IMR-90 (cell line): ENCODE measurements at regions not wholly inside any gene's neighbourhood (a gene's known extent, or its start where the extent isn't known, plus 50 kb on each side); places are given as distances from the start of the nearest gene placed in this dataset.

Source experiments
- ATAC-seq: fragments of 200-7000 bp; cut with Tn5 transposase; 2 replicates; pipeline ENCODE4 v1.9.1; 2020; ENCODE audit warnings: low read depth, mild to moderate bottlenecking, moderate library complexity
- BruUV-seq: library from RNA; stranded (reverse); fragments of 400-500 nt; replicated peaks from 2 replicates; lab custom pipeline; 2021; lab: Mats Ljungman, UMichigan
- CTCF ChIA-PET: fragments of 300-600 bp; formaldehyde crosslinking; extraction: SDS; loops from one replicate; lab custom pipeline; 2021; ENCODE audit warnings: antibody characterized with exemption; lab: Yijun Ruan, JAX
- POLR2A ChIA-PET: fragments of 300-600 bp; sonication (Branson Sonifier 250); formaldehyde crosslinking; loops from one replicate; lab custom pipeline; 2022; ENCODE audit warnings: antibody characterized with exemption; ENCODE audit not compliant: unreplicated experiment; lab: Charles Lee
- DNase-seq: peaks from one replicate; pipeline ENCODE4 v3.0.0; 2013
- H2AFZ ChIP-seq: replicated peaks from 2 replicates; pipeline ENCODE3; 2013; ENCODE audit warnings: low read length, mild to moderate bottlenecking; ENCODE audit not compliant: poor library complexity
- H2AK5ac ChIP-seq: 2 replicates; pipeline ENCODE4 v1.6.1; 2013; ENCODE audit warnings: low read depth, low read length, inconsistent platforms
- H2AK9ac ChIP-seq: replicated peaks from 2 replicates; pipeline ENCODE3; 2013; ENCODE audit warnings: mild to moderate bottlenecking, low read depth, low read length, moderate library complexity; ENCODE audit not compliant: poor library complexity
- H2BK120ac ChIP-seq: 2 replicates; pipeline ENCODE4 v1.6.1; 2013; ENCODE audit warnings: low read depth, low read length, inconsistent platforms
- H2BK15ac ChIP-seq: 3 replicates; pipeline ENCODE4 v1.6.1; 2013; ENCODE audit warnings: low read depth, low read length, inconsistent platforms
- H2BK20ac ChIP-seq: 2 replicates; pipeline ENCODE4 v1.6.1; 2013; ENCODE audit warnings: low read depth, mild to moderate bottlenecking, inconsistent platforms, low read length, moderate library complexity
- H2BK5ac ChIP-seq: 2 replicates; pipeline ENCODE4 v1.6.1; 2013; ENCODE audit warnings: mild to moderate bottlenecking, low read depth, low read length, inconsistent platforms; ENCODE audit not compliant: poor library complexity, severe bottlenecking
- H3K14ac ChIP-seq: replicated peaks from 2 replicates; pipeline ENCODE4 v1.6.1; 2013; ENCODE audit warnings: low read depth, low read length, inconsistent platforms
- H3K18ac ChIP-seq: 2 replicates; pipeline ENCODE4 v1.6.1; 2013; ENCODE audit warnings: low read depth, low read length, control low read depth
- H3K23ac ChIP-seq: 2 replicates; pipeline ENCODE4 v1.6.1; 2013; ENCODE audit warnings: low read depth, low read length, inconsistent platforms
- H3K27ac ChIP-seq: 2 replicates; pipeline ENCODE4 v1.5.1; 2013; ENCODE audit warnings: mild to moderate bottlenecking, control low read depth, low read length; ENCODE audit not compliant: insufficient read depth
- H3K27me3 ChIP-seq: 2 replicates; pipeline ENCODE4 v1.6.1; 2013; ENCODE audit warnings: low read length; ENCODE audit not compliant: control insufficient read depth, insufficient read depth
- H3K36me3 ChIP-seq: 2 replicates; pipeline ENCODE4 v1.6.1; 2013; ENCODE audit warnings: low read length, mixed read lengths; ENCODE audit not compliant: control insufficient read depth, insufficient read depth
- H3K4ac ChIP-seq: 2 replicates; pipeline ENCODE4 v1.6.1; 2013; ENCODE audit warnings: low read depth, low read length, inconsistent platforms
- H3K4me1 ChIP-seq: 2 replicates; pipeline ENCODE4 v1.6.1; 2013; ENCODE audit warnings: low read length, mixed read lengths; ENCODE audit not compliant: control insufficient read depth, insufficient read depth
- H3K4me2 ChIP-seq: 2 replicates; pipeline ENCODE4 v1.6.1; 2013; ENCODE audit warnings: low read depth, mild to moderate bottlenecking, control low read depth, low read length, moderate library complexity
- H3K4me3 ChIP-seq: 2 replicates; pipeline ENCODE4 v1.5.1; 2013; ENCODE audit warnings: low read depth, mild to moderate bottlenecking, control low read depth, low read length, moderate library complexity; ENCODE audit not compliant: insufficient read depth
- H3K56ac ChIP-seq: 2 replicates; pipeline ENCODE4 v1.6.1; 2013; ENCODE audit warnings: low read length, inconsistent platforms; ENCODE audit not compliant: insufficient read depth; ENCODE audit errors: extremely low read depth
- H3K79me1 ChIP-seq, 2 experiments: 2 replicates each; pipeline ENCODE4 v1.6.1; 2013; ENCODE audit warnings: low read length in 2 of 2, inconsistent platforms in 1 of 2, low read depth in 1 of 2
- H3K9ac ChIP-seq: 2 replicates; pipeline ENCODE4 v1.6.1; 2013; ENCODE audit warnings: low read depth, low read length, control low read depth
- H3K9me1 ChIP-seq: 2 replicates; pipeline ENCODE4 v1.6.1; 2013; ENCODE audit warnings: low read length, inconsistent platforms; ENCODE audit not compliant: insufficient read depth
- H3K9me3 ChIP-seq: 2 replicates; pipeline ENCODE4 v1.6.1; 2013; ENCODE audit warnings: low read length; ENCODE audit not compliant: control insufficient read depth, insufficient read depth
- H4K20me1 ChIP-seq: 2 replicates; pipeline ENCODE4 v1.6.1; 2013; ENCODE audit warnings: low read length, inconsistent platforms; ENCODE audit not compliant: insufficient read depth
- H4K5ac ChIP-seq: 2 replicates; pipeline ENCODE4 v1.6.1; 2013; ENCODE audit warnings: mild to moderate bottlenecking, low read depth, low read length, control low read depth
- H4K8ac ChIP-seq, 2 experiments: 2 replicates each; pipeline ENCODE4 v1.6.1; 2013; ENCODE audit warnings: low read depth in 2 of 2, low read length in 2 of 2, control low read depth in 1 of 2, inconsistent platforms in 1 of 2
- H4K91ac ChIP-seq: 2 replicates; pipeline ENCODE4 v1.6.1; 2013; ENCODE audit warnings: low read depth, low read length, inconsistent platforms; ENCODE audit not compliant: insufficient read depth
- CHD1 ChIP-seq: IDR thresholded peaks from 2 replicates; pipeline ENCODE4 v1.6.1; 2012; ENCODE audit warnings: low read depth, low read length, improper control_type of control experiment
- FOS ChIP-seq: fragments of 150-350 bp; IDR thresholded peaks from 2 replicates; pipeline ENCODE4 v1.6.1; 2016; ENCODE audit warnings: low read depth, low read length
- RCOR1 ChIP-seq: IDR thresholded peaks from 2 replicates; pipeline ENCODE4 v1.6.1; 2012; ENCODE audit warnings: mild to moderate bottlenecking, low read length, improper control_type of control experiment; ENCODE audit not compliant: insufficient replicate concordance
- SMC3 ChIP-seq: fragments of 150-350 bp; IDR thresholded peaks from 2 replicates; pipeline ENCODE4 v1.6.1; 2016; ENCODE audit warnings: low read depth, mild to moderate bottlenecking, antibody characterized with exemption, low read length, moderate library complexity
- WGBS, 2 experiments: methylation state at CpG; one replicate each; pipeline versions ENCODE4 v1.1.5 to v1.1.7; 2013; ENCODE audit warnings: missing lambda C conversion rate in 2 of 2; ENCODE audit not compliant: insufficient read length in 1 of 2; ENCODE audit errors: extremely low coverage in 2 of 2; 5-methylcytosine and 5-hydroxymethylcytosine counted together
- dilution Hi-C: fragments of 300-500 bp; cut with HindIII; formaldehyde crosslinking; loops from one replicate; pipeline ENCODE4 v1.14.3; 2018; ENCODE audit warnings: low sequenced_read_pairs; ENCODE audit not compliant: unreplicated experiment
- in situ Hi-C: fragments of 300-500 bp; cut with MboI; formaldehyde crosslinking; loops from 3 replicates; pipeline ENCODE4 v1.14.3; 2019; ENCODE audit warnings: low sequenced_read_pairs, inconsistent platforms, mixed read lengths
- intact Hi-C: fragments of 100-400 bp; cut with micrococcal nuclease; formaldehyde crosslinking; loops from 2 replicates; pipeline ENCODE4 v1.10.0; 2022
- TF ChIP-seq, protein P1 (sequence below): fragments of 150-350 bp; IDR thresholded peaks from 2 replicates; pipeline ENCODE4 v1.6.1; 2016; ENCODE audit warnings: low read depth, mild to moderate bottlenecking, low read length, moderate library complexity, borderline replicate concordance
- TF ChIP-seq, protein P2 (sequence below): fragments of 150-350 bp; IDR thresholded peaks from 2 replicates; pipeline ENCODE4 v1.6.1; 2017; ENCODE audit warnings: mild to moderate bottlenecking, antibody characterized with exemption, low read length, low read depth

DNA sequence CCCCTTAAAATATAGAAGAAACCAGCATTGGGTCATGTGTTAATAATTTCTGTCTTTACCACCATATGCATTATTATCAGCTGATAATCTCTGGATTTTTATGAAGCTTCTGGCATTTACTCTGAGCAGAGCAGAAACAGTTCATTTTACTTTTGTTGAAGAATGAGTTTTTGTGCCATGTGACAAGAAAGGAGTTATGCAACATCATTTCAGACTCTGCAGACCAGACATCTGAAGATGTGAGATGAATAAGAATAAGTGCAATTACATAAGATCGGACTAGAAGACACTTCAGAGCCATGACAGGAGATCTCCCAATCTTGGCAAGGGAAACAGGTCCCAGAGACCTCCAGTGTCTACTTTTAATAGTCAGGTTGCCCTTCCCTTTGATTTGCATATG, 869.4 kb upstream of the VRK2 start:
- Histone ChIP-seq H3K18ac (no peak overlapping the region), H4K20me1 (no peaks in the 10 kb centered on the region), H3K23ac (no peak overlapping the region), H3K9ac (no peak overlapping the region), H3K56ac (no peak overlapping the region), H3K9me3 (no peaks in the 10 kb centered on the region), H4K5ac (no peak overlapping the region), H3K4me3 (no peak overlapping the region), H3K9me1 (no peaks in the 10 kb centered on the region), H3K36me3 (no peaks in the 10 kb centered on the region), H3K14ac (no peak overlapping the region), H3K27ac (no peak overlapping the region), H2AK9ac (no peak overlapping the region), H2BK20ac (no peak overlapping the region), H2BK5ac (no peak overlapping the region), H3K4me2 (no peak overlapping the region), H3K4ac (no peak overlapping the region), H2BK15ac (no peak overlapping the region), H3K4me1 (no peaks in the 10 kb centered on the region), H4K91ac (no peak overlapping the region), H2AFZ (no peak overlapping the region), H2BK120ac (no peak overlapping the region), H4K8ac (no peak overlapping the region), H3K27me3 (no peaks in the 10 kb centered on the region), H3K79me1 (no peaks in the 10 kb centered on the region), H2AK5ac (no peak overlapping the region)
- TF ChIP-seq RCOR1 (no peak), CHD1 (no peak), FOS (no peak), SMC3 (no peak)
- TF ChIP-seq, protein P1, sequence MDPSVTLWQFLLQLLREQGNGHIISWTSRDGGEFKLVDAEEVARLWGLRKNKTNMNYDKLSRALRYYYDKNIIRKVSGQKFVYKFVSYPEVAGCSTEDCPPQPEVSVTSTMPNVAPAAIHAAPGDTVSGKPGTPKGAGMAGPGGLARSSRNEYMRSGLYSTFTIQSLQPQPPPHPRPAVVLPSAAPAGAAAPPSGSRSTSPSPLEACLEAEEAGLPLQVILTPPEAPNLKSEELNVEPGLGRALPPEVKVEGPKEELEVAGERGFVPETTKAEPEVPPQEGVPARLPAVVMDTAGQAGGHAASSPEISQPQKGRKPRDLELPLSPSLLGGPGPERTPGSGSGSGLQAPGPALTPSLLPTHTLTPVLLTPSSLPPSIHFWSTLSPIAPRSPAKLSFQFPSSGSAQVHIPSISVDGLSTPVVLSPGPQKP, result no peak
- TF ChIP-seq, protein P2, sequence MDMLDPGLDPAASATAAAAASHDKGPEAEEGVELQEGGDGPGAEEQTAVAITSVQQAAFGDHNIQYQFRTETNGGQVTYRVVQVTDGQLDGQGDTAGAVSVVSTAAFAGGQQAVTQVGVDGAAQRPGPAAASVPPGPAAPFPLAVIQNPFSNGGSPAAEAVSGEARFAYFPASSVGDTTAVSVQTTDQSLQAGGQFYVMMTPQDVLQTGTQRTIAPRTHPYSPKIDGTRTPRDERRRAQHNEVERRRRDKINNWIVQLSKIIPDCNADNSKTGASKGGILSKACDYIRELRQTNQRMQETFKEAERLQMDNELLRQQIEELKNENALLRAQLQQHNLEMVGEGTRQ, result no peak
- in situ Hi-C loops (no loop called here), intact Hi-C loops (no loop called here), dilution Hi-C loops (no loop called here)
- BruUV-seq, result no TSS peak
- ChIA-PET POLR2A (no interaction called here), CTCF (no interaction called here)
- no peak for ATAC-seq
- DNase-seq, result no peak
- WGBS, 2 experiments, result 14% methylated on average over 1 of the region's 1 CpG; no CpG with 5 or more reads in 1 of the 2 experiments
